ENCODE measurements at regions not wholly inside any gene's neighbourhood (a gene's known extent, or its start where the extent isn't known, plus 50 kb on each side); places are given as distances from the start of the nearest gene placed in this dataset.
"Not testable (repeated sequence)": the region's sequence is repeated elsewhere in the genome, so short reads cannot be mapped to it uniquely, and the experiment has no call there.

DNA sequence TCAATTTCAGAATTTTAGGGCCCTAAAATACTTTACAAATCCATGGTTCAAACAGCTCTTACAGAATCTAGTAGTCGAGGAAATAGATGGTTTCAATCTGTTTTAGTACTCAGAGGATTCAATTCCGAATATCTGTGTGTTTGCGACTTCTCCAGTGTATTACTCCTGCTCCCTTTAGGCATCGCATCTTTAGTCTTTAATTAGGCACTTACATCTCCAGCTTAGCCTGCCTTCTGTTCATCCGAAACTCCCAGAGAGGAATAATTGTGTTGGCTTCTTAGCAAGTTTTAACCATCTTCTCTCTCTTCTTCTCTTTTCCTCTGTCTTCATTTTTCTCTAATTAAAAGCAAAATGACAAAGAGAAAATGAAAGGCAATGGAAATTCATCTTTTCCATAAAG lies 1901.3 kb upstream of the TENM3 start:
- TF ChIP-seq, protein P1, sequence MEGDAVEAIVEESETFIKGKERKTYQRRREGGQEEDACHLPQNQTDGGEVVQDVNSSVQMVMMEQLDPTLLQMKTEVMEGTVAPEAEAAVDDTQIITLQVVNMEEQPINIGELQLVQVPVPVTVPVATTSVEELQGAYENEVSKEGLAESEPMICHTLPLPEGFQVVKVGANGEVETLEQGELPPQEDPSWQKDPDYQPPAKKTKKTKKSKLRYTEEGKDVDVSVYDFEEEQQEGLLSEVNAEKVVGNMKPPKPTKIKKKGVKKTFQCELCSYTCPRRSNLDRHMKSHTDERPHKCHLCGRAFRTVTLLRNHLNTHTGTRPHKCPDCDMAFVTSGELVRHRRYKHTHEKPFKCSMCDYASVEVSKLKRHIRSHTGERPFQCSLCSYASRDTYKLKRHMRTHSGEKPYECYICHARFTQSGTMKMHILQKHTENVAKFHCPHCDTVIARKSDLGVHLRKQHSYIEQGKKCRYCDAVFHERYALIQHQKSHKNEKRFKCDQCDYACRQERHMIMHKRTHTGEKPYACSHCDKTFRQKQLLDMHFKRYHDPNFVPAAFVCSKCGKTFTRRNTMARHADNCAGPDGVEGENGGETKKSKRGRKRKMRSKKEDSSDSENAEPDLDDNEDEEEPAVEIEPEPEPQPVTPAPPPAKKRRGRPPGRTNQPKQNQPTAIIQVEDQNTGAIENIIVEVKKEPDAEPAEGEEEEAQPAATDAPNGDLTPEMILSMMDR (IDR thresholded peaks at IDR 0.05; ENCODE audit: insufficient read depth, low read length), result no peak
- DNase-seq (ENCODE audit: low read depth), result no peak
- no peak overlapping the region for H3K4me3 ChIP-seq (ENCODE audit: low read depth, low read length)

DNA sequence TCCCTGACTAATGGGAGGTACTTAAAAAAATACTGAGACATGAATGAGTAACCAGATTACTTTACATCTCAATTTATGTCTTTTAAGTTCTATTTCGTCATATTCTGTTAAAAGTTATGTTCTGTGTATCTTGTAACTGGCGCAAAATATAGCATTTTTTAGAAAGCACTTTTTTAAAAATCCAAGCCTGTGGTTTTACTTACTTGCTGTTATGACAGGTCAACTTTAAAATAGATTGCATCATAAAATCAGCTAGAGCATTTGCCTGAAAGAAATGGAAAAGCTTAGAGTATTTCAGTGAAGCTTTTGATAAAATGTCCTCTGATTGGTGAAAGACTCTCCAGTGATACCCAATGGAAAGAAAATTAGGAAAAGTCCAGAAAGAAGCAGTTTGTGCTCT lies 1892.3 kb upstream of the TENM3 start:
- TF ChIP-seq, protein P1 (IDR thresholded peaks at IDR 0.05; ENCODE audit: insufficient read depth, low read length), result no peak
- DNase-seq (ENCODE audit: low read depth), result no peak
- no peak overlapping the region for H3K4me3 ChIP-seq (ENCODE audit: low read depth, low read length)

DNA sequence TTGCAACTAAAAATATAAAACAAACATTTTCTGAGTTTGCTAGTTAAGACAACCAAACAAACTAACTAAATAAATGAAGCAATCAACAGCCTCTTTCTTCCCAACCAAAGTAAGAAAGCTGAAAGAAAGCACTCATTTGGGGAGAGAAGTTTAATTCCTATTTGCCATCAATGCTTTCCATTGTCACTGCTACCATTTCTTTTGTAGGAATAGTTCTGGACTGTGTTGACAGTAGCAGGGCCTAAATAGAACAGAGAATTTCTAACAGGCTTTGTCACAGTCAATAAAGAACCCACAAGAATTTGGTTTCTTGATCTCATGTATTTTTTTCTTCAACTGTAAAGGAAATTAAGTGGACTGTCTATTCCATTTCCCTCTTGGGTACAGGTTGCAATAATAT lies 1886.4 kb upstream of the TENM3 start:
- H3K4me3 ChIP-seq (ENCODE audit: low read depth, low read length), result no peak overlapping the region
- TF ChIP-seq, protein P1 (IDR thresholded peaks at IDR 0.05; ENCODE audit: insufficient read depth, low read length), result no peak
- DNase-seq (ENCODE audit: low read depth), result no peak

DNA sequence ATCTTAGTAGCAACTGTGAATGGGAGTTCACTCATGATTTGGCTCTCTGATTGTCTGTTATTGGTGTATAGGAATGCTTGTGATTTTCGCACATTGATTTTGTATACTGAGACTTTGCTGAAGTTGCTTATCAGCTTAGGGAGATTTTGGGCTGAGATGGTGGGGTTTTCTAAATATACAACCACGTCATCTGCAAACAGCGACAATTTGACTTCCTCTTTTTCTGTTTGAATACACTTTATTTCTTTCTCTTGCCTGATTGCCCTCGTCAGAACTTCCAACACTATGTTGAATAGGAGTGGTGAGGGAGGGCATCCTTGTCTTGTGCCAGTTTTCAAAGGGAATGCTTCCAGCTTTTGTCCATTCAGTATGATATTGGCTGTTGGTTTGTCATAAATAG lies 1883.1 kb upstream of the TENM3 start:
- DNase-seq (ENCODE audit: low read depth); H3K4me3 ChIP-seq (ENCODE audit: low read depth, low read length): not testable (repeated sequence)

DNA sequence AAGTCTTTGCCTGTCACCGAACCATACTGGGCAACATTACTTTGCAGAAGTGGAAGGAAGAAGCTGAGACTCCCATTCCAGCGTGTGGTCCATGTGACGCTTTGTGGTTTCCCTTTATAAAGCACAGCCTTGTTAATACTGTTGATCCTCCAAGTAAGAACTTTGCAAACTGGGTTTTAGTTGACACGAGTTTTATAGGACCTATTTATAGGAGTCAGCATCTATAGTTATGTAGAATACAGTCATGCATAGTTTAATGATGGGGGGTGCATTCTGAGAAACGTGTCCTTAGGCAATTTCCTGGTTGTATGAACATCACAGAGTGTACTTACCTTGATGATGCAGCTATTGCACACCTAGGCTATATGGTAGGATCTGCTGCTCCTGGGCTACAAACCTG lies 1879.4 kb upstream of the TENM3 start:
- no peak overlapping the region for H3K4me3 ChIP-seq (ENCODE audit: low read depth, low read length)
- TF ChIP-seq, protein P1 (IDR thresholded peaks at IDR 0.05; ENCODE audit: insufficient read depth, low read length), result no peak
- DNase-seq (ENCODE audit: low read depth), result no peak

DNA sequence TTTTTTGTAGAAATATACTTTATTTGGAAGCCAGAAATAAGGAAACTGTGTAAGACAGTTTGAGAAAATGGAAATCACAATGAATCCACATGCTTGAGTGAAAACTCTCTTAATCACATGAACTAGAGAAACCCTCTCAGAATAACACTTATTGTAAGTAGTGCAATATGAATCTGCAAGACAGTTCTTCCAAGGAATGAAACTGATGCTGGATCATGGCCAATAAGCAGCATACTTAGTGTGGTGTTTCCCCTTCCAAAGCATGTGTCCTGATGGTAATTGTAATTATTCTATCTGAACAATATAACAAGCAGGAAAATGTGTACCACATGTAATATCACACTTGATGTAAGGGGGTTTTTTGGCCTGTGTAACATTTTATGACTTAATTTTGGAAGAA lies 1870.5 kb upstream of the TENM3 start:
- DNase-seq (ENCODE audit: low read depth), result no peak
- no peak overlapping the region for H3K4me3 ChIP-seq (ENCODE audit: low read depth, low read length)
- TF ChIP-seq, protein P1 (IDR thresholded peaks at IDR 0.05; ENCODE audit: insufficient read depth, low read length), result no peak

DNA sequence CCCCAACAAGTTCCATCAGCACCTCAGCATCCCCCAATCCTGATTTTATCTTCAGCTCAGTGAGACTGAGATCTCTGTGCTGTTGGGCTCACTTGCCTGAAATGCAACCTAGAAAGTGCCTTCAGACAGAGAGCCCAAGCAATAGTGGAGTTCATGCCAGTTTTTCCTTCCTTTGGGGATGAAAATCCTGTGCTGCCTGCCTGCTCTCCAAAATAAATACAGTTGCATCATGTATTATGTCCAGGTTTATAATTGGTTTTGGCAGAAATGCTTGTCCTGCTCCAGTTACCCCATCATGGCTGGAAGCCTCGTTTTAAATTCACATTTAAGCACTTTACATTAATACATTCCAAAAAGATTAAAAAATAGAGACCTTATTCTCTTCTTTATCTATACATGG lies 1865.5 kb upstream of the TENM3 start:
- peak; percentile 15 for DNase-seq (ENCODE audit: low read depth)
- TF ChIP-seq, protein P1 (IDR thresholded peaks at IDR 0.05; ENCODE audit: insufficient read depth, low read length), result no peak
- no peak overlapping the region for H3K4me3 ChIP-seq (ENCODE audit: low read depth, low read length)
